Upper lobe of left lung (tissue), 4 donors: ENCODE measurements at regions not wholly inside any gene's neighbourhood (a gene's known extent, or its start where the extent isn't known, plus 50 kb on each side); places are given as distances from the start of the nearest gene placed in this dataset.

Experiments
- EP300 ChIP-seq, 4 donors: sonication (generic); formaldehyde crosslinking; IDR thresholded peaks; one replicate each; pipeline ENCODE4 v1.5.1; 2017; ENCODE audit warnings: antibody characterized with exemption in 4 of 4, control low read depth in 2 of 4
- POLR2A ChIP-seq, 4 donors: fragments of 450-650 bp; IDR thresholded peaks; one replicate each; pipeline ENCODE4 v1.5.1; 2016 to 2017; ENCODE audit warnings: antibody characterized with exemption in 4 of 4, mild to moderate bottlenecking in 2 of 4
- POLR2AphosphoS5 ChIP-seq, 2 donors: sonication (generic); formaldehyde crosslinking; IDR thresholded peaks; one replicate each; pipeline ENCODE4 v1.5.1; 2017; ENCODE audit warnings: antibody characterized with exemption in 2 of 2
- TF ChIP-seq, protein P1 (sequence below), 6 experiments: fragments of 450-650 bp in 4 of 6; fragments of 200-600 bp in 2 of 6; sonication (generic) in 2 of 6; IDR thresholded peaks; one replicate each; pipeline ENCODE4 v1.5.1; 2016 to 2019; ENCODE audit warnings: antibody characterized with exemption in 6 of 6

DNA sequence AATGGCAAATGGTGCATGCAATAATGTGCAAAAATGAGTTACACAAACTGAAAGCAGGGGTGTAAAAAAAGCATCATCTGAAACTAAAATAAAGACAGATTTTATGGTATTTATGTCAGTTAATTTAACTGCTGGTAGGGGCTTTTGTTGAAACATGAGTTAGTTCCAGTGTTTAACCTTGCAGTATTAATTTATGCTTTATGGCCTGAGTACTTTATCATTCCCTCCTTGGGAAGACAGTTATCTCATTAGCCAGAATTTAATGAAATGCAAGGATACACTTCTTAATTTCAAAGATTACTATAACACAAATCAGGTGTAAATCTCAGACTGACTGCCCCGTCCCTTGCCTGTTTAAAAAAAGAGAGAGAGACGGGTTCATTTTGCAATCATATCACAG, 240.1 kb upstream of the MEIS2 start:
- TF ChIP-seq POLR2A (IDR thresholded peaks at IDR 0.05) (no peak), POLR2AphosphoS5 (IDR thresholded peaks at IDR 0.05) (no peak), EP300 (IDR thresholded peaks at IDR 0.05) (no peak)
- TF ChIP-seq, protein P1, sequence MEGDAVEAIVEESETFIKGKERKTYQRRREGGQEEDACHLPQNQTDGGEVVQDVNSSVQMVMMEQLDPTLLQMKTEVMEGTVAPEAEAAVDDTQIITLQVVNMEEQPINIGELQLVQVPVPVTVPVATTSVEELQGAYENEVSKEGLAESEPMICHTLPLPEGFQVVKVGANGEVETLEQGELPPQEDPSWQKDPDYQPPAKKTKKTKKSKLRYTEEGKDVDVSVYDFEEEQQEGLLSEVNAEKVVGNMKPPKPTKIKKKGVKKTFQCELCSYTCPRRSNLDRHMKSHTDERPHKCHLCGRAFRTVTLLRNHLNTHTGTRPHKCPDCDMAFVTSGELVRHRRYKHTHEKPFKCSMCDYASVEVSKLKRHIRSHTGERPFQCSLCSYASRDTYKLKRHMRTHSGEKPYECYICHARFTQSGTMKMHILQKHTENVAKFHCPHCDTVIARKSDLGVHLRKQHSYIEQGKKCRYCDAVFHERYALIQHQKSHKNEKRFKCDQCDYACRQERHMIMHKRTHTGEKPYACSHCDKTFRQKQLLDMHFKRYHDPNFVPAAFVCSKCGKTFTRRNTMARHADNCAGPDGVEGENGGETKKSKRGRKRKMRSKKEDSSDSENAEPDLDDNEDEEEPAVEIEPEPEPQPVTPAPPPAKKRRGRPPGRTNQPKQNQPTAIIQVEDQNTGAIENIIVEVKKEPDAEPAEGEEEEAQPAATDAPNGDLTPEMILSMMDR (IDR thresholded peaks at IDR 0.05) = no peak
